ENCODE measurements at regions not wholly inside any gene's neighbourhood (a gene's known extent, or its start where the extent isn't known, plus 50 kb on each side); places are given as distances from the start of the nearest gene placed in this dataset.

DNA sequence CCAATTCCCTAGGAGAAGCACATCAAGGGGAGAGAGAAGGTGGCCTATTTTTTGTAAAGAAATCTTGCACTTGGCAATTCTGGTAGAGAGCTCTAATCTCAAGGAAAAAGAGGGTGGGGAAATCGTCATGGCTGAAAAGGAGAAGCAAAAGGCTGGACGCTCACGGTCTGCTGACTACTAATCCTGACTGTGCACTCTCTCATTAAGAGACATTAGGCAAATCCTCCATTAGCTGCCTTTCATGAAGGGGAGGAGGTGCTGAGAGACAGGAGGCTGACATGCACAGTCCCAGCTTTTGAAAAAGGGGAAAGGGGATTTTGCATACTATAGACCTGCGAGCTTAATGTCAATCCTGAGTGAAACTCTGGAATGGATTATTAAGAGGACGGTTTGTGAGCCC is 170.0 kb downstream of the NR2F2 start:
- ChIA-PET POLR2A (no interaction called here), CTCF (interaction anchor here (1.0 kb wide), 1 partner anchor 145 kb away, joined by 3 read pairs; no protein-coding TSS in a partner anchor)
- TF ChIP-seq L3MBTL2 (conservative IDR thresholded peaks at IDR 0.05) (no peak), FOXK2 (IDR thresholded peaks at IDR 0.05) (no peak), ZNF384 (IDR thresholded peaks at IDR 0.05) (no peak), ARNT (IDR thresholded peaks at IDR 0.05) (no peak), BHLHE40 (IDR thresholded peaks at IDR 0.05; ENCODE audit: borderline replicate concordance) (no peak), NFRKB (IDR thresholded peaks at IDR 0.05) (no peak), CTBP1 (IDR thresholded peaks at IDR 0.05; ENCODE audit: borderline replicate concordance) (no peak), LEF1 (IDR thresholded peaks at IDR 0.05; ENCODE audit: borderline replicate concordance) (no peak), FOXA1 (IDR thresholded peaks at IDR 0.05) (no peak), ELF4 (IDR thresholded peaks at IDR 0.05) (no peak), FOXM1 (IDR thresholded peaks at IDR 0.05; ENCODE audit: borderline replicate concordance) (no peak)
- TF ChIP-seq, protein P1, sequence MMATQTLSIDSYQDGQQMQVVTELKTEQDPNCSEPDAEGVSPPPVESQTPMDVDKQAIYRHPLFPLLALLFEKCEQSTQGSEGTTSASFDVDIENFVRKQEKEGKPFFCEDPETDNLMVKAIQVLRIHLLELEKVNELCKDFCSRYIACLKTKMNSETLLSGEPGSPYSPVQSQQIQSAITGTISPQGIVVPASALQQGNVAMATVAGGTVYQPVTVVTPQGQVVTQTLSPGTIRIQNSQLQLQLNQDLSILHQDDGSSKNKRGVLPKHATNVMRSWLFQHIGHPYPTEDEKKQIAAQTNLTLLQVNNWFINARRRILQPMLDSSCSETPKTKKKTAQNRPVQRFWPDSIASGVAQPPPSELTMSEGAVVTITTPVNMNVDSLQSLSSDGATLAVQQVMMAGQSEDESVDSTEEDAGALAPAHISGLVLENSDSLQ (IDR thresholded peaks at IDR 0.05), result no peak
- no peak for DNase-seq (ENCODE audit: extremely low spot score)

DNA sequence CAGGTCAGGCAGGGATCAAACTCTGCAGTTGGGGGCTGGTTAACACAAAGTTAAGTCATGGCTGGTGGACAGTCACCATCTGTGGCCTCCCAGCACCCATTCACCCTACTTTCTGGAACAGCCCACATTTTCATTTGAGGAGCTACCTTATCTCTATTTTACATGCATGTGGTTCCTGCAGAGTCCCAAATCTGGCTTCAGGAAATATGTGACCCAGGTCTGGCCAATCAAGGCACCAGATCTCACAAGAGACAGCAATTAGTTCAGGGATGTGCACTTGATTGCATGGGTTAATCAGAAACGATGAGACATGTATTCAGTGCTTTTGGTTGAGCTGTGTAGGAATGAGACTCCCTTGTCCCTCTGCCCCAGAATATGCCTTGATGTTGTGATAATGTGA is 170.9 kb downstream of the NR2F2 start:
- DNase-seq (ENCODE audit: extremely low spot score), result no peak
- TF ChIP-seq L3MBTL2 (conservative IDR thresholded peaks at IDR 0.05) (no peak), FOXM1 (IDR thresholded peaks at IDR 0.05; ENCODE audit: borderline replicate concordance) (no peak), ELF4 (IDR thresholded peaks at IDR 0.05) (no peak), TARDBP (IDR thresholded peaks at IDR 0.05) (no peak), BHLHE40 (IDR thresholded peaks at IDR 0.05; ENCODE audit: borderline replicate concordance) (no peak), SP1 (IDR thresholded peaks at IDR 0.05) (no peak), FOXA1 (IDR thresholded peaks at IDR 0.05) (no peak), LEF1 (IDR thresholded peaks at IDR 0.05; ENCODE audit: borderline replicate concordance) (no peak), CTBP1 (IDR thresholded peaks at IDR 0.05; ENCODE audit: borderline replicate concordance) (no peak), SUZ12 (IDR thresholded peaks at IDR 0.05) (no peak), ARNT (IDR thresholded peaks at IDR 0.05) (no peak), FOXK2 (IDR thresholded peaks at IDR 0.05) (no peak), HDGF (IDR thresholded peaks at IDR 0.05; ENCODE audit: borderline replicate concordance) (no peak), ZNF384 (IDR thresholded peaks at IDR 0.05) (no peak), NFRKB (IDR thresholded peaks at IDR 0.05) (no peak)
- TF ChIP-seq, protein P1 (IDR thresholded peaks at IDR 0.05), result no peak
- CTCF ChIA-PET, result no interaction called here
- POLR2A ChIA-PET, result no interaction called here

DNA sequence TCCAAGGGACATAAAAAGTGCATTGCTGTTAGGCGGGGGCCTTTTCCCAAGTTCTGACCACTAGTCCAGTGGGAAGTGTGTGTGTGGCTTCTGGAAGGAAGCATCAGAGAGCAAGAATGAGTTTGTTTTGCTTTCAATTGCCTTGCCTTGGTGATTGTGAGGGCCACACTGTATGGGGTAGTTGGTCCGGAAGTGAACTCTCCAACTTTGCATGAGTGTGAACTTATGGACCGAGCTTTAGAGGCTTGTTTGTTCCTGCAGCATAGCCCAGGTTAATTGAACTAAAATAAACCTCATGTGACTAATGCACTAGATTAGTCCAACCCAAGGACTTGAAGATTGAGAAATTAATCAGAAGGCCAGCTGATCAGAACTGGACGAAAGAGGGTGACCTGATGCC is 171.7 kb downstream of the NR2F2 start:
- POLR2A ChIA-PET, result no interaction called here
- no peak for DNase-seq (ENCODE audit: extremely low spot score)
- TF ChIP-seq NFRKB (IDR thresholded peaks at IDR 0.05), result no peak
- CTCF ChIA-PET, result no interaction called here

DNA sequence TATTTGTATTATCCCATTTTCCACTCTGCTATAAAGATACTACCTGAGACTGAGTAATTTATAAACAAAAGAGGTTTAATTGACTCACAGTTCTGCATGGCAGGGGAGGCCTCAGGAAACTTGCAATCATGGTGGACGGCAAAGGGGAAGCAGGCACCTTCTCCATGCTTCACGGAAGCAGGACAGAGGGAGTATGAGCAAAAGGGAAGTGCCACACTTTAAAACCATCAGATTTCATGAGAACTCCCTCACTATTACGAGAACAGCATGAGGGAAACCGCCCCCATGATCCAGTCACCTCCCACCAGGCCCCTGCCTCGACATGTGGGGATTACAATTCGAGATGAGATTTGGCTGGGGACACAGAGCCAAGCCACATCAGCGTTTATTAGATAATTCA is 172.8 kb downstream of the NR2F2 start:
- POLR2A ChIA-PET, result no interaction called here
- DNase-seq (ENCODE audit: extremely low spot score), result no peak
- TF ChIP-seq NFRKB (IDR thresholded peaks at IDR 0.05), result no peak
- TF ChIP-seq ZNF384 (IDR thresholded peaks at IDR 0.05), result no peak
- TF ChIP-seq, protein P1 (IDR thresholded peaks at IDR 0.05), result no peak
- no peak for TF ChIP-seq SP1 (IDR thresholded peaks at IDR 0.05)
- TF ChIP-seq TARDBP (IDR thresholded peaks at IDR 0.05), result no peak
- no peak for TF ChIP-seq L3MBTL2 (conservative IDR thresholded peaks at IDR 0.05)
- TF ChIP-seq CTBP1 (IDR thresholded peaks at IDR 0.05; ENCODE audit: borderline replicate concordance), result no peak
- TF ChIP-seq FOXK2 (IDR thresholded peaks at IDR 0.05), result no peak
- no peak for TF ChIP-seq HDGF (IDR thresholded peaks at IDR 0.05; ENCODE audit: borderline replicate concordance)
- TF ChIP-seq ELF4 (IDR thresholded peaks at IDR 0.05), result no peak
- no peak for TF ChIP-seq FOXM1 (IDR thresholded peaks at IDR 0.05; ENCODE audit: borderline replicate concordance)
- TF ChIP-seq FOXA1 (IDR thresholded peaks at IDR 0.05), result no peak
- no peak for TF ChIP-seq LEF1 (IDR thresholded peaks at IDR 0.05; ENCODE audit: borderline replicate concordance)
- no peak for TF ChIP-seq ARNT (IDR thresholded peaks at IDR 0.05)
- CTCF ChIA-PET, result no interaction called here

DNA sequence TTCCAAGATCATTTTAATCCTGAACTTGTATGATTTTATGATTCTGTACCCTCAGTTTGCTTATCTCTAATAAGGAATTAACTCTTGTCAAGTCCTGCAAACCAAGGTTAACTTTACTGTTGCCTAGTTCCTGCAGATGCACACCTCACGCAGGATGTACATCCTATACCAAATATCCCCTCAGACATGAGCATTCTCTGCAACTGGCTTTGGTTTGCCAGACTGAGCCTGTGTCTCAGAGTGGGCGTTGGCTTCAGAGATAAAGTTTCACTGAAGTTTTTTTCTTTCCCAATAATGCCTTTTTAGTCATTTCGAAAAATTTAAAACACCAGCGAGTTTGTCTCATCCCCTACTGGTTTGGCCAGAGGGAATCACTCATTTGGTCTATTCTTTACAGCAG is 173.9 kb downstream of the NR2F2 start:
- ChIA-PET CTCF (no interaction called here), POLR2A (no interaction called here)
- TF ChIP-seq ZNF384 (IDR thresholded peaks at IDR 0.05) (no peak), SP1 (IDR thresholded peaks at IDR 0.05) (no peak), L3MBTL2 (conservative IDR thresholded peaks at IDR 0.05) (no peak), HDGF (IDR thresholded peaks at IDR 0.05; ENCODE audit: borderline replicate concordance) (no peak), ARNT (IDR thresholded peaks at IDR 0.05) (no peak), SUZ12 (IDR thresholded peaks at IDR 0.05) (no peak), FOXK2 (IDR thresholded peaks at IDR 0.05) (no peak), CTBP1 (IDR thresholded peaks at IDR 0.05; ENCODE audit: borderline replicate concordance) (no peak), ELF4 (IDR thresholded peaks at IDR 0.05) (no peak), TARDBP (IDR thresholded peaks at IDR 0.05) (no peak), FOXM1 (IDR thresholded peaks at IDR 0.05; ENCODE audit: borderline replicate concordance) (no peak), NFRKB (IDR thresholded peaks at IDR 0.05) (no peak), FOXA1 (IDR thresholded peaks at IDR 0.05) (no peak), BHLHE40 (IDR thresholded peaks at IDR 0.05; ENCODE audit: borderline replicate concordance) (no peak), LEF1 (IDR thresholded peaks at IDR 0.05; ENCODE audit: borderline replicate concordance) (no peak)
- TF ChIP-seq, protein P1 (IDR thresholded peaks at IDR 0.05), result no peak
- no peak for DNase-seq (ENCODE audit: extremely low spot score)

DNA sequence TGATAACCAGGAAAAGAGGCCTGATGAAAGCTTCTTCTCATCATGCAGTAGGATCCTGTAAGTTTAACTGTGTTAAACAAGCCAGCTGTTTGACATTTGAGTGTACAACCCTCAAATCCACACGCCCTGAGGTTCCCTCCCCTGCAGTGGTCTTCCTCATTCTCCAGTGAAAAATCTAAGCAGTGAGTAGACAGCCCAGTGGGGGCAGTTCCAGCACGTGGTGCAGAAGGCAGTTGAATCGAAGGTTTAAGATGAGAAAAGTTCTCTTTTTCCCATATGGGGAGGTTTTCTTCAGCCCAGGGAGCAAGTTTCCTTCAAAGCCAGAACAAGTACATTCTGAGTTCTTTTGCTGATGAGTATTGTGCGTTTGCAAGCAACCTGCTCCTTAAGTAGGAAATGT is 174.5 kb downstream of the NR2F2 start:
- DNase-seq (ENCODE audit: extremely low spot score), result no peak

More for the DNA sequence above, 174.5 kb downstream of the NR2F2 start:
- ChIA-PET POLR2A (no interaction called here), CTCF (no interaction called here)
- TF ChIP-seq HDGF (IDR thresholded peaks at IDR 0.05; ENCODE audit: borderline replicate concordance) (no peak), NFRKB (IDR thresholded peaks at IDR 0.05) (no peak), ZNF384 (IDR thresholded peaks at IDR 0.05) (no peak), TARDBP (IDR thresholded peaks at IDR 0.05) (no peak), FOXK2 (IDR thresholded peaks at IDR 0.05) (no peak), LEF1 (IDR thresholded peaks at IDR 0.05; ENCODE audit: borderline replicate concordance) (no peak), CTBP1 (IDR thresholded peaks at IDR 0.05; ENCODE audit: borderline replicate concordance) (no peak), FOXA1 (IDR thresholded peaks at IDR 0.05) (no peak), SP1 (IDR thresholded peaks at IDR 0.05) (no peak), SUZ12 (IDR thresholded peaks at IDR 0.05) (no peak), FOXM1 (IDR thresholded peaks at IDR 0.05; ENCODE audit: borderline replicate concordance) (no peak), ELF4 (IDR thresholded peaks at IDR 0.05) (no peak), ARNT (IDR thresholded peaks at IDR 0.05) (no peak), L3MBTL2 (conservative IDR thresholded peaks at IDR 0.05) (no peak), BHLHE40 (IDR thresholded peaks at IDR 0.05; ENCODE audit: borderline replicate concordance) (no peak)
- TF ChIP-seq, protein P1 (IDR thresholded peaks at IDR 0.05), result no peak

Measured in HEK293T (cell line).